ENCODE measurements at regions not wholly inside any gene's neighbourhood (a gene's known extent, or its start where the extent isn't known, plus 50 kb on each side); places are given as distances from the start of the nearest gene placed in this dataset.
A peak's percentile ranks its signal among the peaks of the same experiment; 100 is the strongest.

- Mint-ChIP-seq H3K4me3 (peak overlapping the region; percentile 42; the same call in 1 of the 2 replicates), H3K27me3 (ENCODE audit: insufficient read depth) (no peaks in the 10 kb centered on the region; the same call in 1 of the 2 replicates)
These were observed 76.9 kb downstream of the FAM50B start for GRCh38 chr6:3926150-3926482.

DNA sequence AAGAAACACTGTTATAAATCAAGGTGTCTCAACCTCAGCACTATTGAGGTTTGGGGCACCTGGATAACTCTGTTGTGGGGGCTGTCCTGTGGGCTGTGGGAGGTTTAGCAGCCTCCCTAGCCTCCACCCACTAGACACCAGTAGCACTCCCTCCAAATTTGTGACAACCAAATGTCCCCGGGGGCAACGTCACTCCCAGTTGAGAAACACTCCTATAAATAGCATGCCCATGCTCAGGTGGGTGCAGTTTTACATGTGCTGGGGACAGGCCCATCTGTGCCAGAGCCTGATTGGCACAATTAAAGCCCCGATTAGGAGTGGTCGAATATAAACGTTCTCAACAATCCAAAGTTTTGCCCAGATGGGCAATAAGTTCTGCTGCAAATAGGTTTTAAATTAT lies 78.9 kb downstream of the FAM50B start:
- no peak overlapping the region for H3K4me3 Mint-ChIP-seq
- no peaks in the 10 kb centered on the region; the same call in 1 of the 2 replicates for H3K27me3 Mint-ChIP-seq (ENCODE audit: insufficient read depth)
- H3K9me3 Mint-ChIP-seq: no peaks in the 10 kb centered on the region
- no peaks in the 10 kb centered on the region for H3K36me3 Mint-ChIP-seq (ENCODE audit: low read depth)
- TF ChIP-seq, protein P1, sequence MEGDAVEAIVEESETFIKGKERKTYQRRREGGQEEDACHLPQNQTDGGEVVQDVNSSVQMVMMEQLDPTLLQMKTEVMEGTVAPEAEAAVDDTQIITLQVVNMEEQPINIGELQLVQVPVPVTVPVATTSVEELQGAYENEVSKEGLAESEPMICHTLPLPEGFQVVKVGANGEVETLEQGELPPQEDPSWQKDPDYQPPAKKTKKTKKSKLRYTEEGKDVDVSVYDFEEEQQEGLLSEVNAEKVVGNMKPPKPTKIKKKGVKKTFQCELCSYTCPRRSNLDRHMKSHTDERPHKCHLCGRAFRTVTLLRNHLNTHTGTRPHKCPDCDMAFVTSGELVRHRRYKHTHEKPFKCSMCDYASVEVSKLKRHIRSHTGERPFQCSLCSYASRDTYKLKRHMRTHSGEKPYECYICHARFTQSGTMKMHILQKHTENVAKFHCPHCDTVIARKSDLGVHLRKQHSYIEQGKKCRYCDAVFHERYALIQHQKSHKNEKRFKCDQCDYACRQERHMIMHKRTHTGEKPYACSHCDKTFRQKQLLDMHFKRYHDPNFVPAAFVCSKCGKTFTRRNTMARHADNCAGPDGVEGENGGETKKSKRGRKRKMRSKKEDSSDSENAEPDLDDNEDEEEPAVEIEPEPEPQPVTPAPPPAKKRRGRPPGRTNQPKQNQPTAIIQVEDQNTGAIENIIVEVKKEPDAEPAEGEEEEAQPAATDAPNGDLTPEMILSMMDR (IDR thresholded peaks at IDR 0.05): no peak
- peak overlapping the region; percentile 79; the same call in 1 of the 2 replicates for H3K27ac Mint-ChIP-seq
- peaks cover 52% of the 10 kb centered on the region for H3K4me1 Mint-ChIP-seq (ENCODE audit: low read depth)
- no peak for DNase-seq

More at GRCh38 chr6:3926150-3926482, 76.9 kb downstream of the FAM50B start:
- peak overlapping the region; percentile 71; the same call in 1 of the 2 replicates for H3K27ac Mint-ChIP-seq
- H3K36me3 Mint-ChIP-seq (ENCODE audit: low read depth): no peaks in the 10 kb centered on the region
- DNase-seq: peak; percentile 17
- TF ChIP-seq, protein P1 (IDR thresholded peaks at IDR 0.05): no peak
- H3K9me3 Mint-ChIP-seq: no peaks in the 10 kb centered on the region
- peaks cover 52% of the 10 kb centered on the region for H3K4me1 Mint-ChIP-seq (ENCODE audit: low read depth)

DNA sequence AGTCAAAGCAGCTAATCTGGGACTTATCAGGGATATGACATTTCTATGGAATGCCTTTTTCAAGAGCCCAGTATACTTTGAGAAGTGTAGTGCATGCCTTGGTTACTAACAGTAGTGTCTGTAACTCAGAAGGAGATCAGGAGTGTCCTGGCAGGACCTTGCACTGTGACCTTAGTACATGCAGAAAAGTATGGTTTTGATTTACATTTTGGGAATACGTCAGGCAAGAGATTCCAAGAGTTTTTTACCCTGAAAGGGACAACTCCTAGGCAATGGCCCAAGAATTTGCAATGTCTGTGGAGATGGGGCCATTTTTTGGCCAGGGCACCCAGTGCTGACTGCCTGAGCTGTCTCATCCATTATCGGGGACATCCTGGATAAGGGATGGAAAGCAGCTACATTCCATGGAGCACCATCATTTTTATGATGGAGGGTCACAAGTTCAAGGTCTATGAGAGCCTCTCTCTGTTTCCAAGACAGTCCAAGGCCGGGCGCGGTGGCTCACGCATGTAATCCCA lies 80.2 kb downstream of the FAM50B start:
- Mint-ChIP-seq H3K4me1 (ENCODE audit: low read depth) (peaks cover 52% of the 10 kb centered on the region), H3K27me3 (ENCODE audit: insufficient read depth) (no peaks in the 10 kb centered on the region; the same call in 1 of the 2 replicates), H3K9me3 (no peaks in the 10 kb centered on the region), H3K36me3 (ENCODE audit: low read depth) (no peaks in the 10 kb centered on the region), H3K4me3 (peak overlapping the region; percentile 50), H3K27ac (peak overlapping the region; percentile 79)
- TF ChIP-seq, protein P1 (IDR thresholded peaks at IDR 0.05): no peak
- peak; percentile 91 for DNase-seq

- Mint-ChIP-seq H3K36me3 (ENCODE audit: low read depth) (no peaks in the 10 kb centered on the region), H3K27me3 (ENCODE audit: insufficient read depth) (no peaks in the 10 kb centered on the region), H3K27ac (no peak overlapping the region), H3K9me3 (no peaks in the 10 kb centered on the region), H3K4me1 (ENCODE audit: low read depth) (no peaks in the 10 kb centered on the region), H3K4me3 (no peak overlapping the region)
- TF ChIP-seq, protein P1 (IDR thresholded peaks at IDR 0.05): no peak
- no peak for DNase-seq
These were observed 88.3 kb downstream of the FAM50B start for GRCh38 chr6:3937438-3937837.

- no peak overlapping the region for H3K27ac Mint-ChIP-seq
- TF ChIP-seq, protein P1 (IDR thresholded peaks at IDR 0.05): no peak
- H3K27me3 Mint-ChIP-seq (ENCODE audit: insufficient read depth): no peaks in the 10 kb centered on the region
- no peak overlapping the region for H3K4me3 Mint-ChIP-seq
- DNase-seq: no peak
- no peaks in the 10 kb centered on the region for H3K36me3 Mint-ChIP-seq (ENCODE audit: low read depth)
- H3K4me1 Mint-ChIP-seq (ENCODE audit: low read depth): no peaks in the 10 kb centered on the region
- no peaks in the 10 kb centered on the region for H3K9me3 Mint-ChIP-seq
These were observed 89.7 kb downstream of the FAM50B start for GRCh38 chr6:3938715-3939367.

Measured in HFFc6 (cell line).